Heart left ventricle (tissue), 13 donors: ENCODE measurements at regions not wholly inside any gene's neighbourhood (a gene's known extent, or its start where the extent isn't known, plus 50 kb on each side); places are given as distances from the start of the nearest gene placed in this dataset.
"Not testable (repeated sequence)": the region's sequence is repeated elsewhere in the genome, so short reads cannot be mapped to it uniquely, and the experiment has no call there.

Experiments used
- CTCF ChIP-seq, 12 donors: fragments of 200-600 bp; sonication (generic) in 4 of 12; IDR thresholded peaks; one replicate each; pipeline versions ENCODE4 v1.5.0 to v1.8.0; 2018 to 2022; ENCODE audit warnings: antibody characterized with exemption in 12 of 12, mild to moderate bottlenecking in 5 of 12
- POLR2A ChIP-seq, 2 donors: fragments of 450-650 bp; IDR thresholded peaks; one replicate each; pipeline ENCODE4 v1.6.1; 2017; ENCODE audit warnings: antibody characterized with exemption in 2 of 2, mild to moderate bottlenecking in 2 of 2, moderate library complexity in 2 of 2
- donor health status: ischemic (EF 13 %, LVEDD 7.1; RV severe dilation, severe dysfunction).
- donor health status: DM: no; HTN: yes; CAD: no.
- donor health status: DM: no; HTN: no; CAD: no.
- donor health status: ischemic (EF 25% LVEDD 6.9; RV normal size, moderate dysfunction).
- donor health status: ischemic (EF 25% LVEDD 5.7; RV mildly dilated, moderate dysfunction).
- donor health status: ischemic (EF 35%, LVEDD 5.7; RV mildly dilated, moderate dysfunction).
- donor health status: nonischemic (EF 11% LVEDD 7.7; RV severe dilation, severe dysfunction).
- donor health status: DM: yes; HTN: yes; CAD: no.
- donor health status: PGD.
- donor health status: ischemic (EF 29% LVEDD 5.4; RV normal size, mild dysfunction).
- donor health status: nonischemic (EF 23%, LVEDD 6.1; RV moderate dilation, normal function).

DNA sequence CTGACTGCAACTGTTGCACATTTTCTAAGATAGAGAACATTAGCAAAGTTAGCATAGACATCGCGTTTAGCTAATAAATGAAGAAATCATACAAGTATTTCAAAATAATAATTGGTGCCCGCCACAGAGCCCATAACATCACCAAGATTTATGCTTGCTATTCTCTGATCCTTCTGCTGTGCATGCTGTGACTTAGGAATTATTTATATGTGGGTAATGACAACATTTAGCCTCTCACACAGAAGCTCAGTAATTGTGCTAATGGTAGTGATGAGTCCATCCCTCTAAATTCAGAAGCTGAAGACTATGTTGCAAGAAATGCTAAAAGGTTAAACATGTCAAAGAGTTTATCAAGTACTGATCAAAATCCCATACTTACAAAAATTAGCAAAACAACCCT lies 677.0 kb upstream of the PABPC5 start:
- TF ChIP-seq CTCF, POLR2A (IDR thresholded peaks at IDR 0.05): not testable (repeated sequence)
